DND-41 (cell line): ENCODE measurements at regions not wholly inside any gene's neighbourhood (a gene's known extent, or its start where the extent isn't known, plus 50 kb on each side); places are given as distances from the start of the nearest gene placed in this dataset.

Source experiments
- CTCF ChIP-seq: IDR thresholded peaks from 2 replicates; pipeline ENCODE4 v1.5.1; 2012; ENCODE audit warnings: borderline replicate concordance, low read length, moderate library complexity, mild to moderate bottlenecking; ENCODE audit not compliant: poor library complexity, severe bottlenecking; ENCODE audit errors: extremely low read depth
- EZH2 ChIP-seq: IDR thresholded peaks from 3 replicates; pipeline ENCODE4 v1.6.1; 2012; ENCODE audit warnings: borderline replicate concordance, low read depth, mild to moderate bottlenecking, moderate library complexity, low read length, inconsistent platforms; ENCODE audit not compliant: severe bottlenecking

GRCh38 chr1:218751208-218751948 is 406.2 kb downstream of the TGFB2 start:
- TF ChIP-seq CTCF (no peak), EZH2 (no peak)
